GM19099 (cell line): ENCODE measurements at regions not wholly inside any gene's neighbourhood (a gene's known extent, or its start where the extent isn't known, plus 50 kb on each side); places are given as distances from the start of the nearest gene placed in this dataset.

Experiments
- POLR2A ChIP-seq: IDR thresholded peaks from 3 replicates; pipeline ENCODE4 v1.6.1; 2011; ENCODE audit warnings: low read depth; ENCODE audit not compliant: insufficient read length; ENCODE audit errors: extremely low read depth

DNA sequence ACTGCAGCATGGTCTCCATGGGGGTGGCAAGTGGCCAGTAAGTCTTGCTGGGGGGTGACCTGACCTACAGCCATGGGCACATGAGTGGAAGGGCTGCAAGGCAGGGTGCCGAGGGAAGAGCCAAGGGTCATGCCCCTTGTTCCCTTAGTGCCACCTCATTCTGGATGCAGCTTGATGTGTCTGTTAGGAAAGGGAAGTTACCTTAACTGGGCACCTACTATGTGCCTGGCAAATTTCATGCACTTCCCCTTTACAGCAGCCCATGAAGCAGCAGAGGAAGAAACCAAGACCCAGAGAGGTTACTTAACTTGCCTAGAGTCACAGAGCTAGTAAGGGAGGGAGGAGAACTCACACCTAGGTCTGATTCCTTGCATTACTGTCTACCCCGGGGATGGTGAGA lies 174.0 kb downstream of the MRPL14 start:
- no peak for TF ChIP-seq POLR2A

DNA sequence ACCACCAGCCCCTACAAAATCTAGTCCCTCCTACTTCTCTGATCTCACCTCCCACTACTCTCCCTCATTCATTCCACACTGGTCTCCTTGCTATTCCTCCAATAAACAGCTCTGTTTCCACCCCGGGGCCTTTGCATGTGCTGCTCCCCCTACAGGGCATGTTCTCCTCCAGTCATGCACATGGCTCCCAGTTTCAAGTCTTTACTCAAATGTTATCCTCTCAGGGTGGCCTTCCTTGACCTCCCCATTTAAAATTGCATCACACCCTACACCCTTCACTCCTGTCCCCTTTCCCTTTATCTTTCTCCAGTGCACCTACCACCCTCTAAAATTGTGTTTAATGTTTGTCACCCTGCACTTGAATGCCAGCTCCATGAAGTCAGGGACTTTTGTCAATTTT lies 174.5 kb downstream of the MRPL14 start:
- no peak for TF ChIP-seq POLR2A

DNA sequence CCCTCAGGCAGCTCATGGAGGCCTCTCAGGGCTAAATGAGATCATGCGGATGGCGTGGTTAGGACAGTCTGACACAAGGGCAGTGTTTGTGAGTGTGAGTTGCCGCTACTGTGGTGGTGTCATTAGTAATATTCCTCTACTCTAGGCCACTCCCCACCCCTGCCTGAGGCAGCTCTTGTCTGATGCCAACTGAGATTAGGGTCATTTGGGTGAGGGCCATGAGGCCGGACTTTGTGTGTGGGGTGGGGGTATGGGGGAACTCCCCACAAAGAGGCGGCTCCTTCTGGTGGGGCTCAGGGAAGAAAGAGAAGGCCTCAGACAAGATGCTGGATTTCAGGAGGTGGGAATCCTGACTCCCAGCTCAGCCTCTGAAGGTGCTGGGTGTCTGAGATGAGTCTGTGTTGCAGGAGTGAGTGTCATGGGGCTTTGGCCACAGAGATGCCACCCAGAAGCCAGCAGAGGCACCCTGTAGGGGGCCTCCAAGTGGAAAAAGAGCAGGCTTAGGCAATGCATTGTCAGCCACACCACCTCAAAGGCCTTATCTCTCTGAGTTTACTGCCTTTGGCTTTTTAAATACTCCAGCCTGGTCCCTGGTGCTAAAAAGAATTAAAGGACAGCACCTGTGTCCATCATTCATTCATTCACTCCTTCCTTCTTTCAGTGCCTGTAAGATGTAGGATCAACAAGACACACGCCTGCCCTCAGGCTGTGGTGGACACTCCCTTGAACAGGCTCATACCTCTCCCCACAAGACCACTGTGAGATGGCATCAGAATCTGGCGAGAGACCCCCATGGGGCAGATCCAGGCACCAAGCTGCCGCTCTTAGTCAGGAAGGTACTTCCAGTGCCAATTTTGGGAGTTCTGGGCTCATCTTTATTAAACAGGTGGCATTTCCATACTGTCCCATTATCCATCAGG lies 175.2 kb downstream of the MRPL14 start:
- TF ChIP-seq POLR2A: no peak

DNA sequence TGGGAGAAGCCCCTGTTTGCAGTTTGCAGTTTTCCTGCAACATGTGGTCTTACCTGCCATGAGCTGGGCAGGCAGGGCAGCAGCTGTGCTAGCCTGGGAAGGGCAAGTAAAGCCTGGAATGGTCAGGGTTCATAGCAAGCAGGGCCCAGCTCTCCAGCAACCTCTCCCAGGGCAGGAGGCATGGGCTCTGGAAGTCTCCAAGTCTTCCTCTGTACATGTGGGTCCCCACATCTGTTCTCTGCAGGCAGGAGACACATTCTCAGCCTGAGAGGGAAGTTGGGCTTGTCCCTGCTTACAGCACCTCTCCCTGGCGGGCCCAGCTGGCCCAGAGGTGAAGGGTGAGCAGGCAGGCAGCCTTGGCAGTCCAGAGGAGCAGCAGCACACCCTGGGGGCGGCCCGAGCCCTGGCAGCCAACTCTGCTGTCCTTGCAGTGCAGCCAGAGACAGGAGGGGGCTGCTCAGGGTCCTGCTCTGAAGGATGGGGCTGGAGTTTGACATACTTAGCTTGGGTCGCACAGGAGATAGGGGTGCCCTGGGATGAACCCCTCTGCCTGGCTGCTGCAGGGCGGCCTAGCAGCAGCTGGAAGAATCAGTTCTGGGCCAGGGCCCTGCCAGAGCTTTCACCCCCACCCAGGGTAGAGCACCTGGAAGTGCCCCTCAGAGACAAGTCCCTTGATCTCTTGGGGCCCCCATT lies 176.0 kb downstream of the MRPL14 start:
- TF ChIP-seq POLR2A: no peak

DNA sequence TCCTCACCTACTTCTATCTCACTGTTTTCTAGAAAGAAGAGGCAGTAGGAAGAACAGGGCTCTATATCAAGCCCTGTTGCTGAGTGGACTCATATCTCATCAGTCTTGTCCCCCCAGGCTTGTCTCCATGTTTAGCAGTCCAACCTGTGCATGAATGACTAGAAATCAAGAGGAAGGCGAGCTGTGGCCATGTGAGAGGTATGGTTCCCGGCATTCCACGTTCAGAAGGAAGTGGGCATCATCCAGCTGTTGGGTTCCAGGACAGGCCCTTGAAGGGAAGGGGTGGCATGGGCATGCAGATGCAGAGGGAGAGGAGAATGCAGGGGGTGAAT lies 176.6 kb downstream of the MRPL14 start:
- TF ChIP-seq POLR2A: no peak

DNA sequence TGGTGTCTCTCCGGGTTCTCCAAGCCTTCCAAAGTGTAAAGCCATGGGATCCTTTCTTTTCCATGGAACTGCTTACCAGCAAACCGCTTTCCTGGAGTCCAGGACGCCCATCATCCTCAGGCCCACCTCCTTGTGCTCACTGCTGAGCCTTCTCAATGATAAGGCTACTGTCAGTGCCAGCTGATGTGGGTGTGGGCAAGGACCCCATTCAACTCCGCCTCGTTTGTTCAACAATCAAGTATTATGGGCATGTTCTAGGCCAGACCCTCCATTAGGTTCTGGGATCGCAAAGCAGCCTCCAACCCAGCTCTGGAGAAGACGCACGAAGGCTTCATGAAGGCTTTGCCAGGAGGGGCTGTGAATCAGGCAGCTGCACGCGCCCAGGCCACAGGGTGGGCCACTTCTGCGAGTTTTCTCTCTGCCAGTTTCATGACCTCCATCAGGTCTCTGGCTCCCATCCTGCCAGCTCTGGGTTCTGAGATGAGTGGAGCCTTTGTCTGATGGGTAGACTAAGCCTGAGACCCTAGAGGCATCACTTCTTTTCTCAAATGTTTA lies 177.1 kb downstream of the MRPL14 start:
- no peak for TF ChIP-seq POLR2A

DNA sequence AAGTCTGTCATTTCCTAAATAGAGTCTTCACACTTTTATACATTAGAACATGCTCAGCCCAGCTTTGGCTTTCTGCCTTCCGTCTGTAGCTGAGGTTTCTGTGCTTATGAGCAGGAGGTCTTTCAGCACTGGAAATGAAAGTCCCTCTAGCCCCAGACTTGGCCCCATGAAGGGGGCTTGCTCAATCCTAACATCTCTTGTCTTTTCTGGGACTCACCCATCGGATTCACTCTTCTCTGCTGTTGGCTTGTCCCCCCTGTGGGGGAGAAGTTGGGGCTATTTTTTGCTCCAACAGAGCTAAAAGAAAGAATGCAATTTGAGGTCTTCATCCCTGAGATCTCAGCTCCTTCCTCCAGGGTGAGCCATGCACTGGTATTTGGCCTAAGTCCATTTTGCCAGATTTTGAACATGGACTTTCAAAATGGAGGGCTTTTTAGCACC lies 177.7 kb downstream of the MRPL14 start:
- no peak for TF ChIP-seq POLR2A

DNA sequence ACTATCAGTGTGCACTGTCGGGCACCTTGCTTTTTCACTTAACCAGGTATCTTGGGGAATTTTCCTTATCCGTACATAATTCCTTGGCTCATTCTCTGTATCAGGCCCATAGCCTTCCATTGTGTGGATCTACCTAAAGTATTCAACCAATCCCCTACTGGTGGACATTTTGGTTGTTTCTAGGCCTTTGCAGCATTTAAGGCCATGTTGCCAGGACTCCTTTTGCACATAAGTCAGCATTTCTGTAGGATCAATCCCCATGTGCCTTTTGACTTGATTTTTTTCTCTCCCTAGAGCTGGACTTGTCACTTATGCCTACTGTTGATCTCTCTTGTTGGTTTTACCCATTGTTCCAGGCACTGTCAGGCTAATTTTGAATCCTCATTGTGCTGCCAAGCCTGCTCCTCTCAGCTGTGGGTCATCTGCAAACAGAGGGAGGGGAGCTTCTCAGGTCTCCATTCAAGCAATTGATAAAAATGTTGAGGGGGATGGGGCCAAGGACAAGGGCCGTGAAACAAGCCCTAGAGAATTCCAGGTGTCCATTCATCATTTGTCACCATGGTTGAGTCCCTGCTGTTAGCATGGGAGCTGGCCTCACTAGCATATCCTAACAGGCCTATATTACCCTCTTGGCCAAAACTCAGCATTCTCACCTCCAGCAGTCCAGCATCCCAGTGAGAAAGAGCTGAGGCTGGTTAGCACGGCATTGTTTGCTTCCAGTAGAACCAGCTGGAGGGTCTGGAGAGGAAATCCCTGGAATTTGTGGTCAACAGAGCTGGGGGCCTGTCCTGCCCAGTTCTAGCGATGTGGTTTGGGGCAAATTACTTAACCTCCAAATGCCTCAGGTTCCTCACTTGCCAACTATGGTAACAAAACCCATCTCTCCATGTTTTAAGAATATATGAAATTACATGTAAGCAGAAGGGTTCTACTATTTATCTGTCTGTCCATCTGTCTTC lies 178.4 kb downstream of the MRPL14 start:
- TF ChIP-seq POLR2A: no peak

DNA sequence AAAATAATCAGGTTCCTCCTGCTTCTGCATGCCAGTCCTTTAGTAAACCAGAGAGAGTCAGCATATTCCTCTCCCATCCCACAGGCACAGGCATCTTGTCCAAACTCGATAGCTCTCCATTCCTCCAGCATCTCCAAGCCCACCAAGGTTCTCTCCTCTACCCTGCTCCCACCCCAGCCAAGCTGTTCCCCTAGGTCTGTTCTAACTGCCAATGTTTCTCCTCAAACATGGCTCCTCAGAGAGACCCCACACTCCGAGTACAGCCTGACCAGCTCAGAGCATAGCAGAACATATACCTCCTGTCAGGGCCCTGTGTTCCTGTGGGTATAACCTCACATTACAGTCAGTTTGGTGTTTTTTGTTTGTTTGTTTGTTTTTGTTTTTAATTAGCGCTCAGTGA lies 177.8 kb downstream of the VEGFA start:
- no peak for TF ChIP-seq POLR2A

DNA sequence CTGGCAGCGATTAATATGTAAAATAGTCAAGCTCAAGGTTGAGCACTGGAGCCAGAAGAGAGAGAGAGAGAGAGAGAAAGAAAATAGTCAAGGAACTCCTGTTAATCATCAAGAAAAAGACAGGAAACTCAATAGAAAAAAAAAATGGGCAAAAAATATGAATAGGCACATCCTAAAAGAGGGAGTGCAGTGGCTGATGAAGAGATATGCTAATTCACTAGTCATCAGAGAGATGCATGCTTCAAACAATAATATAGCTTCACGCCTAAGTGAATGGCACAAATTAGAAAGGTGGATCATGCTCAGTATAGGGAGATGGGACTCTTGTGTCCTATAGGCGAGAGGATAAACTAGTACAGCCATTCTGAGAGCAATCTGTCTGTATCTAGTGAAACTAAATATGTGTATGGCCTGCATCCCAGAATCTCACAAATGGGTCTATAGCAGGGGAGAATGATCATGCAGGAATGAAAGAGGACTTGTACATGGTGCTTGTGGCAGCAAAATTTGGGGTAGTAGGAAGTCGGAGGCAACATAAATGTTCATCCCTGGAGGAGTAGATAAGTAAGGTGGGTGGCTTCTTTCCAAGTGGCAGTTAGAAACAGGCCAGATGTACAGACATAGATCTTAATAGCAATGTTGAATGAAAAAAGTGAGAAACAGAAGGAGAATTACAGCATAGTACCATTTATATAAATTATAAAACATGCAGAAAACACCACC lies 176.8 kb downstream of the VEGFA start:
- no peak for TF ChIP-seq POLR2A

DNA sequence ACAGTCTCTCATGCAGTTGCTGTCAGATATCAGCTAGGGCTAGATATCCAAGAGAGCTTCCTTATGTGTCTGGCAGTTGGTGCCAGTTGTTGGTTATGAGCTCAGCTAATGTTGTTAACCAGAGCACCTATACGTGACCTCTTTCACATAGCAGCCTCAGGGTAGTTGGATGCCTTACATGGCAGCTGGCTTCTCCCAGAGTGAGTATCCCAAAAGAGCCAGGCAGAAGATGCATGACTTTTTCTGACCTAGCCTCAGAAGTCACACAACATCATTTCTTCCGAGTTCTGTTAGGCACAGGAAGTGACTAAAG lies 175.7 kb downstream of the VEGFA start:
- TF ChIP-seq POLR2A: no peak

DNA sequence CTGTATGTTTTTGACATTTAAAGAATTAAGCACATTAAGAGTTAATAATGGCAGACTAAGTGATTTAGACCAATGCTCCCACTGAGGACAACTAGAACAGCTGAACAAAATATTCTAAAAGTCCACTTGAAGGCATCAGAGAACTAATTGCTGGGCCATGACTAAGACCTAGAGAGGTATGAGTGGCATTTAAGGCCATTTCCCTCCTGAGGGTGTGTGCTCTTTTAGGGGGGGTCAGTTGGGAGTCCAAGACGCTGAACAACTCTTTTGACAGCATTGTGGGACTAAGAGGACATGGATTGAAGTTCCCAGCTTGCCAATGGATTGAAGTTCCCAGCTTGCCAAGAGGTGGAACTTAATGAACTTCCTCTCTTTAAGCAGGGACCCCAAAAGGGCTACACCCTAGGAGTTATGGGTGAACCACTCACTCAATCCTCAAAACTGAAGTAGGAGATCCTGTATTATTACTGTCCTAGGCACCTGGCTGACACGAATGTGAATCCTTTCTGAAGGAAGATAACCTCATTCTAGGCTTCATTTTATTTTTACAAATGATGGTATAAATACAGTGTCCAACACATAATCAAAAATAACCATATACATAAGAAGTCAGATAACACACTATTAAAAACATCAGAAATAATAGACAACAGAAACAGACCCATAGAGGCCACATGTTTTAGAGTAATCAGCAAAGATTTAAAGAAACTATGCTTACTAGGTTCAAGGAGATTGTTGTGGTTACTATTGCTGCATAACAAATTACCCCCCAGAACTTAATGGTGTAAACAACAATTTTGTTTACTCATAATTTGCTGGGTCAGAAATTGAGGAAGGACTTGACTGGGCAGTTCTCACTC lies 175.1 kb downstream of the VEGFA start:
- TF ChIP-seq POLR2A: no peak

DNA sequence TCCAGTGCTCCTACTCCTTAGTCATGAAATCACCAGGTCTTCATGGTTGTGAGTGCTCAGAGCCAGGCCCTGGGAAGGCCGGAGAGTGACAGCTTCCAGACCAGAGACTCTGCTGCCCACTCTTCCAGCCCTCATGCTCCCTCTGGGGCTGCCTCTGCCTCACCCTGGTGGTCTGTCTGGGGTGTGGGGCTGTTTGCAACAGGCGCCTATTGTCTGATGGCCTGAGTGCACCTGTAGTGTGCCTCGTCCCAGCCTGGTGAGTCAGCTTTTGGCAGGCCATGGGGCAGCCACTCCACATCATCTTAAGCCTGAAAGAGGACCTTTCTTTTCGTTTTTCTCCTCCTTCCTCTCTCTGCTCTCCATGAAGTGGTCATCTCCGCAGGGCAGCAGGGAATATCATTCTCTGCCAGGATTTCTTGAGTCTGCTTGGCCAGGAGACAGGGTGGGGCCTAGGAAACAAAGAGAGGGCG lies 173.8 kb downstream of the VEGFA start:
- TF ChIP-seq POLR2A: no peak

DNA sequence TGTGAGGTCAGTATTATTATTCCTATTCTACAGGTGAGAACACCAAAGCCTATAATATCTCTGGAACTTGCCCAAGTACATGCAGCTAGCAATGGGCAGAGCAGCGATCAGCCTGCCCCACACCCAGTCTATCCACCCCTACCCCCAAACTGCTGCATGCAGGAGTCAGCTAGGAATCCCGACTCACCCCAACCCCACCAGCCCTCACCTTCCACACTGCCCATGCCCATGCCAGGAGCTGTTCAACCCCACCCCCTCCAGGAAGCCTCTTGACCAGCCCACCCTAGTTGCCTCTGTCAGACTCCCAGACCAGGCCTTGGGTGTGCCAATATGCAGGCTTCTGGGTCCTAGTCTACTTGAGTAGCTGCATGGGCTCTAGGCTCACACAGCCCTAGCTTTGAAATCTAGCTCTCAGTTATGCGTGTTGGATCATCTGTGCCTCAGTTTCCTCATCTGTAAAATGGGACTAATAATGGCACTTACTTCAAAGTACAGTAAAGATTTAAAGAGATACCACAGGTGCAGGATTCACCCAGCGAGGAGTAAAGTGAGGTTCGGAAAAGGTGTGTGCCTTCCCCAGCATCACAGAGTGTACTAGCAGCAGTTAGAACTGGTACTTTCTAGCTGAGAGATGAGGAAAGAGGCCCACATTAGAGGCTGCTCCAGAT lies 173.2 kb downstream of the VEGFA start:
- TF ChIP-seq POLR2A: no peak
